Mesothelial cell of epicardium (in vitro differentiated cells): ENCODE measurements at regions not wholly inside any gene's neighbourhood (a gene's known extent, or its start where the extent isn't known, plus 50 kb on each side); places are given as distances from the start of the nearest gene placed in this dataset.

Experiments used
- DNase-seq, 2 experiments: peaks; one replicate each; pipeline ENCODE4 v3.0.0; 2021; ENCODE audit warnings: low spot score in 2 of 2; ENCODE audit not compliant: unreplicated experiment in 2 of 2
- H3K27ac Mint-ChIP-seq: 2 replicates; pipeline ENCODE4 v1.8.0; 2021; ENCODE audit warnings: mixed read lengths
- H3K27me3 Mint-ChIP-seq: 2 replicates; pipeline ENCODE4 v1.8.0; 2021; ENCODE audit warnings: low read depth, mixed read lengths
- H3K36me3 Mint-ChIP-seq: 2 replicates; pipeline ENCODE4 v1.8.0; 2021; ENCODE audit warnings: mixed read lengths
- H3K4me1 Mint-ChIP-seq: 2 replicates; pipeline ENCODE4 v1.8.0; 2021; ENCODE audit warnings: mixed read lengths
- H3K4me3 Mint-ChIP-seq: 2 replicates; pipeline ENCODE4 v1.8.0; 2021; ENCODE audit warnings: mild to moderate bottlenecking, moderate library complexity, mixed read lengths
- H3K9me3 Mint-ChIP-seq: 2 replicates; pipeline ENCODE4 v1.8.0; 2021; ENCODE audit warnings: mixed read lengths
- TF ChIP-seq, protein P1 (sequence below): fragments of 200-600 bp; sonication (generic); IDR thresholded peaks from one replicate; pipeline ENCODE4 v1.5.0; 2021; ENCODE audit warnings: antibody characterized with exemption; ENCODE audit not compliant: unreplicated experiment

DNA sequence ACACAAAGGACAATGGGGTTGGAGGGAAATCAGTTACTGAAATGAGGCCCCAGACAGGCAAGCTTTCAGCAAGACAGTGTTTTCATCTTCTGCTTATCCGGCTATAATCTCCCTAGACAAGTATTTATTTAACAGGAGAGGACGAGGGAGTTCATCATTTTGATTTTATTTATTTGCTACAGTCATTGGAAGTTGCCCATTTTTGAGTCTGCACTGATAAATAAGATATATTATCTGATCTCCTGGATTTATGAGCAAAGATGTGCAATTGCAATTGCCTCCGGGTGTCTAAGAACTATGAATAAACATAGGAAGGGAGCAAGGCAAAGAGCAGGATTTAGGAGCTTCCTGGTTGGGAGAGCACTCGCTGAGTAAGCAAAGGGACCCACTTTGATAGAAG lies 263.2 kb upstream of the EDA2R start:
- H3K27me3 Mint-ChIP-seq: no peaks in the 10 kb centered on the region
- no peaks in the 10 kb centered on the region for H3K36me3 Mint-ChIP-seq
- peaks cover 24% of the 10 kb centered on the region for H3K9me3 Mint-ChIP-seq
- H3K4me3 Mint-ChIP-seq: no peak overlapping the region
- TF ChIP-seq, protein P1, sequence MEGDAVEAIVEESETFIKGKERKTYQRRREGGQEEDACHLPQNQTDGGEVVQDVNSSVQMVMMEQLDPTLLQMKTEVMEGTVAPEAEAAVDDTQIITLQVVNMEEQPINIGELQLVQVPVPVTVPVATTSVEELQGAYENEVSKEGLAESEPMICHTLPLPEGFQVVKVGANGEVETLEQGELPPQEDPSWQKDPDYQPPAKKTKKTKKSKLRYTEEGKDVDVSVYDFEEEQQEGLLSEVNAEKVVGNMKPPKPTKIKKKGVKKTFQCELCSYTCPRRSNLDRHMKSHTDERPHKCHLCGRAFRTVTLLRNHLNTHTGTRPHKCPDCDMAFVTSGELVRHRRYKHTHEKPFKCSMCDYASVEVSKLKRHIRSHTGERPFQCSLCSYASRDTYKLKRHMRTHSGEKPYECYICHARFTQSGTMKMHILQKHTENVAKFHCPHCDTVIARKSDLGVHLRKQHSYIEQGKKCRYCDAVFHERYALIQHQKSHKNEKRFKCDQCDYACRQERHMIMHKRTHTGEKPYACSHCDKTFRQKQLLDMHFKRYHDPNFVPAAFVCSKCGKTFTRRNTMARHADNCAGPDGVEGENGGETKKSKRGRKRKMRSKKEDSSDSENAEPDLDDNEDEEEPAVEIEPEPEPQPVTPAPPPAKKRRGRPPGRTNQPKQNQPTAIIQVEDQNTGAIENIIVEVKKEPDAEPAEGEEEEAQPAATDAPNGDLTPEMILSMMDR: no peak
- no peak for DNase-seq
- peak overlapping the region; percentile 31 for H3K27ac Mint-ChIP-seq
- peaks cover 8% of the 10 kb centered on the region for H3K4me1 Mint-ChIP-seq

DNA sequence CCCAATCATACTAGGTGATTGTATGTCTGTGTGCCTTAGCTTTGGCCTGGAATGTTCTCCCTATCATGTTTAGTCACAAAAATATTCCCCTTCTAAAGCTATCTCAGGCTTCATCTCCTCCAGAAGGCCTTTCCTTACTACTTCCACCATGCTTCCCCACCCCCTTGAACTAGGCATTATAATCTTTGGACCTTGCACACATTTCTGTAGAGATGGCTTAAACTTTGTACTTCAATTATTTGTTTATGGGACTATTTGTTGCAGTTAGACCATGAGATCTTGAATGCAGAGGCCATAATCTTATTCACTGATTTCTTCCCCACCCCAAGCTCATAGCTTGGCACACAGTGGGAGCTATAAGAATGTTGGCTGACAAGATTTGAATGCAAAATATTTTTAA lies 262.0 kb upstream of the EDA2R start:
- peaks cover 26% of the 10 kb centered on the region for H3K9me3 Mint-ChIP-seq
- TF ChIP-seq, protein P1: no peak
- no peak overlapping the region for H3K4me3 Mint-ChIP-seq
- no peak for DNase-seq
- no peaks in the 10 kb centered on the region for H3K27me3 Mint-ChIP-seq
- no peak overlapping the region for H3K27ac Mint-ChIP-seq
- no peaks in the 10 kb centered on the region for H3K36me3 Mint-ChIP-seq
- H3K4me1 Mint-ChIP-seq: peaks cover 8% of the 10 kb centered on the region

DNA sequence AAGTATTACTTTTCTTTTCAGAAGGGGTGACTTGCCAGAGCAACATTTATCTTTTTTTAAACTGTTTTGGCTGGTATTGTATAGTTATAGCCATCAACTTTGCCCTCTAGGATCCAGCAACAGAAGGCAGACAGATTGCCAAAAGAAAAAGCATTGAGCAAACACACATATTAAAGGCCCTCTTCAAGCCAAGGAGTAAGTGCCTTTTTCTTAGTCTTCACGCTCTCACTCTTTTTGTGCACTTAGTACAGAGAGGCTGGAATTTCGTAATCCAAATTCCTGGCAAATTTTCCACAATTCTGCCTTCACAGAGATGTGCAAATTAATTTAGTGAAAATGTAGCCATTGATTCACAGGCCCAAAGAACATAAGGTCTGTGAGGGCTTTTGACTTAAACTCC lies 253.1 kb upstream of the EDA2R start:
- no peak for DNase-seq
- peaks cover 32% of the 10 kb centered on the region for H3K9me3 Mint-ChIP-seq
- H3K4me1 Mint-ChIP-seq: no peaks in the 10 kb centered on the region
- H3K27me3 Mint-ChIP-seq: no peaks in the 10 kb centered on the region
- H3K36me3 Mint-ChIP-seq: no peaks in the 10 kb centered on the region
- H3K27ac Mint-ChIP-seq: no peak overlapping the region
- no peak overlapping the region for H3K4me3 Mint-ChIP-seq
- TF ChIP-seq, protein P1: no peak

DNA sequence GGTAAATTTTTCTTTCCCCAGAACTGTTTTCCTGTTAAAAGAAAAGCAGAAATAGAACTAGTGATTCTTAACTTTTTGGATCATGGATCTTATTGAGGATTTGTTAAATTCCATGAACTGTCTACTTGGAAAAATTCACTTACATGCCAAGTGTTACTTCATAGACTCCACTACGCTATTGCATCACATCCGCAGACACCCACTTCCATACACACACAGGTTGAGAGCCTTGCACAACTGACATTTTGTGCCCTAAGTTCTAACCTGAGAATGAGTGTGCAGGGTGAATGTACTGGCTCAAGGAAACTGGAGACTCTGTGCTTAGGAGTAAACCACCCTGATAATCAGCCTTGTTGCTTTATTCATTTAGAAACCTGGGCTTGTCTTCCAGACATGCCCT lies 250.5 kb upstream of the EDA2R start:
- H3K4me3 Mint-ChIP-seq: no peak overlapping the region
- no peak overlapping the region for H3K27ac Mint-ChIP-seq
- no peaks in the 10 kb centered on the region for H3K27me3 Mint-ChIP-seq
- no peak for DNase-seq
- no peaks in the 10 kb centered on the region for H3K4me1 Mint-ChIP-seq
- TF ChIP-seq, protein P1: no peak
- no peaks in the 10 kb centered on the region for H3K36me3 Mint-ChIP-seq
- H3K9me3 Mint-ChIP-seq: peaks cover 32% of the 10 kb centered on the region

DNA sequence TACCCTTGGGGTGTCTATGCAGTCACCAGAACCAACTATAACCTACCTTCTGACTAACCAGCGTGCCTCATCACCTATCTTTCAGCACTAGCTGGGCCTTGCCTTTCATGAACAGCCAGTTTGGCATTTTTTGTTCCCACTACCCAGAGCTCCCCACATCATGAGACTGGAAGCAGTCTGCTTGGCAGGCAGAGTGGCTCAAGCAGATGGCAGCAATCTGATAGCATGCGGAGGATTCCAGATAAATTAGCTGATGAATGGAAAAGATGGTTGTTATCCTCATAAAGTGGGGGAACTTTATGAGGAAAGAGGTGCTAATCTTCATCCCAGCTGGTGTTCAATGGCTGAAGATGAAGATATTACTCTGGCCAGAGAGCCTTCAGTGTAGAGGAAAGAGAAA lies 243.2 kb upstream of the EDA2R start:
- no peak overlapping the region for H3K27ac Mint-ChIP-seq
- no peaks in the 10 kb centered on the region for H3K36me3 Mint-ChIP-seq
- peaks cover 37% of the 10 kb centered on the region for H3K9me3 Mint-ChIP-seq
- no peak overlapping the region for H3K4me3 Mint-ChIP-seq
- no peak for DNase-seq
- TF ChIP-seq, protein P1: no peak
- H3K27me3 Mint-ChIP-seq: no peaks in the 10 kb centered on the region
- no peaks in the 10 kb centered on the region for H3K4me1 Mint-ChIP-seq

DNA sequence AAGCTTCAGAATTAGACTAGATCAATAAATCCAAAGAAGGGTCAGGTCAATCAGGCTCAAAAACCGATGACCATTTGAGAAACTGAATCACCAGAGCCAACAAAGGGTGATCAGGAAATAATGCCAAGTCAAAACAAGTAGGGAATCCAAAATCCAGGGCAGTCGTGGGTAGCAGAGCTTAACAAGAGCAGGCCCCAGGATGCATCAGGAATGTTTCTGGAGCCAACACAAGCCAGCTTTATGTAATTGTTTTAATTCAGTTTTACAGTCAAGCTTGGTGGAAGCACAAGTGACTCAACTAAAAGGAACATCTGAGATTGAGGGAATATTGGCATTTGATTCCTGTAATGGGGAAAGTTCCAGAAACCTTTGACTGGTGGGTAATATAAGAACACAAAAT lies 237.9 kb upstream of the EDA2R start:
- peaks cover 44% of the 10 kb centered on the region for H3K9me3 Mint-ChIP-seq
- no peak overlapping the region for H3K4me3 Mint-ChIP-seq
- H3K36me3 Mint-ChIP-seq: no peaks in the 10 kb centered on the region
- no peaks in the 10 kb centered on the region for H3K27me3 Mint-ChIP-seq
- TF ChIP-seq, protein P1: no peak
- H3K27ac Mint-ChIP-seq: no peak overlapping the region
- no peaks in the 10 kb centered on the region for H3K4me1 Mint-ChIP-seq
- no peak for DNase-seq
